K562 (cell line): ENCODE measurements at regions not wholly inside any gene's neighbourhood (a gene's known extent, or its start where the extent isn't known, plus 50 kb on each side); places are given as distances from the start of the nearest gene placed in this dataset.

Experiments used
- EWSR1 ChIP-seq: fragments of 450-650 bp; IDR thresholded peaks from 2 replicates; pipeline ENCODE4 v1.6.1; 2018; ENCODE audit warnings: borderline replicate concordance, mild to moderate bottlenecking, low read depth, moderate library complexity; ENCODE audit not compliant: partially characterized antibody
- FOS ChIP-seq: IDR thresholded peaks from 3 replicates; pipeline ENCODE4 v1.6.1; 2011; ENCODE audit not compliant: insufficient read length; ENCODE audit errors: extremely low read depth
- HDAC6 ChIP-seq: IDR thresholded peaks from 2 replicates; pipeline ENCODE4 v1.6.1; 2012; ENCODE audit warnings: low read depth, mild to moderate bottlenecking, control low read depth, inconsistent platforms, low read length, moderate library complexity
- SREBF2 ChIP-seq: sonication (generic); formaldehyde crosslinking; IDR thresholded peaks from 2 replicates; pipeline ENCODE4 v1.4.0; 2020; ENCODE audit warnings: mild to moderate bottlenecking, missing genetic modification reagents
- ZNF589 ChIP-seq: fragments of 200-800 bp; sonication (Bioruptor generic); IDR thresholded peaks from 2 replicates; pipeline ENCODE4 v1.6.1; 2016; ENCODE audit warnings: low read depth, missing genetic modification characterization, missing compliant biosample characterization
- ZNF668 ChIP-seq: fragments of 250-450 bp; sonication (Bioruptor Pico); IDR thresholded peaks from 2 replicates; pipeline ENCODE4 v1.8.0; 2022; ENCODE audit warnings: mild to moderate bottlenecking, inconsistent platforms
- ZNF717 ChIP-seq: fragments of 250-450 bp; sonication (Bioruptor Pico); IDR thresholded peaks from 2 replicates; pipeline ENCODE4 v1.5.0; 2021
- TF ChIP-seq, protein P1 (sequence below), 3 experiments: fragments of 200-800 bp in 1 of 3; sonication (Bioruptor generic) in 1 of 3; sonication (generic) in 1 of 3; formaldehyde crosslinking in 1 of 3; IDR thresholded peaks; 2 replicates each; pipeline versions ENCODE4 v1.6.1 to v1.8.0; 2016 to 2022; ENCODE audit warnings: mild to moderate bottlenecking in 2 of 3, missing compliant biosample characterization in 2 of 3, missing genetic modification characterization in 2 of 3, missing genetic modification reagents in 1 of 3
- TF ChIP-seq, protein P2 (sequence below): sonication (generic); formaldehyde crosslinking; IDR thresholded peaks from 2 replicates; pipeline ENCODE4 v1.4.0; 2020; ENCODE audit warnings: mild to moderate bottlenecking, missing genetic modification reagents
- TF ChIP-seq, protein P3 (sequence below), 3 experiments: IDR thresholded peaks in 2 of 3; conservative IDR thresholded peaks in 1 of 3; 2 replicates each; pipeline ENCODE4 v1.5.1; 2011 to 2012; ENCODE audit warnings: low read length in 3 of 3, mild to moderate bottlenecking in 3 of 3, control low read depth in 2 of 3, improper control_type of control experiment in 1 of 3, inconsistent platforms in 1 of 3, low read depth in 1 of 3, mixed read lengths in 1 of 3, moderate library complexity in 1 of 3; ENCODE audit not compliant: insufficient read depth in 2 of 3
- TF ChIP-seq, protein P4 (sequence below): fragments of 250-450 bp; sonication (Bioruptor Pico); IDR thresholded peaks from 2 replicates; pipeline ENCODE4 v1.6.1; 2021; ENCODE audit warnings: mild to moderate bottlenecking

DNA sequence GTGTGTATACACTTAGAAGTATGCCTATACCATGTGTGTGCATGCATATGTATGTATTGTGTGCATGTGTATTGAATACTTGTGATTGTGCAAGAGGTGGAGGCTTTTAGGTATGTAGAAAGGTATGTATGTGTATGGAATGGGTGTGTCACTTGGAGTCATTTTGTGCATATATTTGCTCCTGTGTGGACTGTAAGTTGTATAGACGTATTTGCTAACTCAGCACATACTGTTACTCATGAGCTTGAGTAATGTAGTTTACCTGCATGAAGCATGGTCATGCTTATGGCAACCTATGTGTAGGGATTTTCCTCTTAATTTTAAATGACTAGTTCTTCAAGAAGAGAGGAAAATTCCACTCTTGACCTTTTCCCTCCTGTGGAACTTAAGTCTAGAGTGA lies 507.6 kb upstream of the LARGE1 start:
- TF ChIP-seq EWSR1: no peak
- TF ChIP-seq ZNF668 (CRISPR knock-in tag): no peak
- TF ChIP-seq, protein P1, sequence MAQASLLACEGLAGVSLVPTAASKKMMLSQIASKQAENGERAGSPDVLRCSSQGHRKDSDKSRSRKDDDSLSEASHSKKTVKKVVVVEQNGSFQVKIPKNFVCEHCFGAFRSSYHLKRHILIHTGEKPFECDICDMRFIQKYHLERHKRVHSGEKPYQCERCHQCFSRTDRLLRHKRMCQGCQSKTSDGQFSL (CRISPR knock-in tag; IDR thresholded peaks at IDR 0.05): no peak
- TF ChIP-seq, protein P1 (tag; IDR thresholded peaks at IDR 0.05): no peak
- TF ChIP-seq HDAC6: no peak
- TF ChIP-seq ZNF717 (CRISPR knock-in tag): no peak
- TF ChIP-seq, protein P2, sequence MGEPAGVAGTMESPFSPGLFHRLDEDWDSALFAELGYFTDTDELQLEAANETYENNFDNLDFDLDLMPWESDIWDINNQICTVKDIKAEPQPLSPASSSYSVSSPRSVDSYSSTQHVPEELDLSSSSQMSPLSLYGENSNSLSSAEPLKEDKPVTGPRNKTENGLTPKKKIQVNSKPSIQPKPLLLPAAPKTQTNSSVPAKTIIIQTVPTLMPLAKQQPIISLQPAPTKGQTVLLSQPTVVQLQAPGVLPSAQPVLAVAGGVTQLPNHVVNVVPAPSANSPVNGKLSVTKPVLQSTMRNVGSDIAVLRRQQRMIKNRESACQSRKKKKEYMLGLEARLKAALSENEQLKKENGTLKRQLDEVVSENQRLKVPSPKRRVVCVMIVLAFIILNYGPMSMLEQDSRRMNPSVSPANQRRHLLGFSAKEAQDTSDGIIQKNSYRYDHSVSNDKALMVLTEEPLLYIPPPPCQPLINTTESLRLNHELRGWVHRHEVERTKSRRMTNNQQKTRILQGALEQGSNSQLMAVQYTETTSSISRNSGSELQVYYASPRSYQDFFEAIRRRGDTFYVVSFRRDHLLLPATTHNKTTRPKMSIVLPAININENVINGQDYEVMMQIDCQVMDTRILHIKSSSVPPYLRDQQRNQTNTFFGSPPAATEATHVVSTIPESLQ (CRISPR knock-in tag): no peak
- TF ChIP-seq, protein P3, sequence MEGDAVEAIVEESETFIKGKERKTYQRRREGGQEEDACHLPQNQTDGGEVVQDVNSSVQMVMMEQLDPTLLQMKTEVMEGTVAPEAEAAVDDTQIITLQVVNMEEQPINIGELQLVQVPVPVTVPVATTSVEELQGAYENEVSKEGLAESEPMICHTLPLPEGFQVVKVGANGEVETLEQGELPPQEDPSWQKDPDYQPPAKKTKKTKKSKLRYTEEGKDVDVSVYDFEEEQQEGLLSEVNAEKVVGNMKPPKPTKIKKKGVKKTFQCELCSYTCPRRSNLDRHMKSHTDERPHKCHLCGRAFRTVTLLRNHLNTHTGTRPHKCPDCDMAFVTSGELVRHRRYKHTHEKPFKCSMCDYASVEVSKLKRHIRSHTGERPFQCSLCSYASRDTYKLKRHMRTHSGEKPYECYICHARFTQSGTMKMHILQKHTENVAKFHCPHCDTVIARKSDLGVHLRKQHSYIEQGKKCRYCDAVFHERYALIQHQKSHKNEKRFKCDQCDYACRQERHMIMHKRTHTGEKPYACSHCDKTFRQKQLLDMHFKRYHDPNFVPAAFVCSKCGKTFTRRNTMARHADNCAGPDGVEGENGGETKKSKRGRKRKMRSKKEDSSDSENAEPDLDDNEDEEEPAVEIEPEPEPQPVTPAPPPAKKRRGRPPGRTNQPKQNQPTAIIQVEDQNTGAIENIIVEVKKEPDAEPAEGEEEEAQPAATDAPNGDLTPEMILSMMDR (IDR thresholded peaks at IDR 0.05 in 2 of 3, conservative IDR thresholded peaks at IDR 0.05 in 1 of 3; ENCODE audit: insufficient read depth in 2 of 3, low read depth in 1 of 3, low read length in 3 of 3): no peak
- TF ChIP-seq ZNF589 (CRISPR knock-in tag): no peak
- TF ChIP-seq, protein P4, sequence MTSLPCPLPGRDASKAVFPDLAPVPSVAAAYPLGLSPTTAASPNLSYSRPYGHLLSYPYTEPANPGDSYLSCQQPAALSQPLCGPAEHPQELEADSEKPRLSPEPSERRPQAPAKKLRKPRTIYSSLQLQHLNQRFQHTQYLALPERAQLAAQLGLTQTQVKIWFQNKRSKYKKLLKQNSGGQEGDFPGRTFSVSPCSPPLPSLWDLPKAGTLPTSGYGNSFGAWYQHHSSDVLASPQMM: no peak
- no peak for TF ChIP-seq FOS
- no peak for TF ChIP-seq SREBF2
